ENCODE measurements at regions not wholly inside any gene's neighbourhood (a gene's known extent, or its start where the extent isn't known, plus 50 kb on each side); places are given as distances from the start of the nearest gene placed in this dataset.

GRCh38 chr13:84445776-84446175 is 563.5 kb upstream of the SLITRK1 start:
- DNase-seq: no peak
- H3K36me3 ChIP-seq: no peaks in the 10 kb centered on the region
- H3K27ac ChIP-seq: no peak overlapping the region
- H3K9ac ChIP-seq (ENCODE audit: low read depth in 2 of 2, low read length in 2 of 2): no peak overlapping the region
- H3K9me3 ChIP-seq: no peaks in the 10 kb centered on the region
- TF ChIP-seq CTCF (IDR thresholded peaks at IDR 0.05): no peak
- no peaks in the 10 kb centered on the region for H3K4me1 ChIP-seq
- intact Hi-C loops (cut with DNase I): no loop called here
- H3K4me3 ChIP-seq: no peak overlapping the region
- no peaks in the 10 kb centered on the region for H3K27me3 ChIP-seq

GRCh38 chr13:84443463-84443862 is 561.2 kb upstream of the SLITRK1 start:
- Histone ChIP-seq H3K36me3 (no peaks in the 10 kb centered on the region), H3K27me3 (no peaks in the 10 kb centered on the region), H3K27ac (no peak overlapping the region), H3K4me1 (no peaks in the 10 kb centered on the region), H3K9me3 (no peaks in the 10 kb centered on the region), H3K9ac (ENCODE audit: low read depth in 2 of 2, low read length in 2 of 2) (no peak overlapping the region), H3K4me3 (no peak overlapping the region)
- TF ChIP-seq CTCF (IDR thresholded peaks at IDR 0.05): no peak
- no peak for DNase-seq
- intact Hi-C loops (cut with DNase I): no loop called here

- no peak for DNase-seq
- intact Hi-C loops (cut with DNase I): no loop called here
- no peak for TF ChIP-seq CTCF (IDR thresholded peaks at IDR 0.05)
Observed at GRCh38 chr13:84439108-84439507, 556.8 kb upstream of the SLITRK1 start.

GRCh38 chr13:84433024-84433423 is 550.8 kb upstream of the SLITRK1 start:
- Histone ChIP-seq H3K36me3 (no peaks in the 10 kb centered on the region), H3K27me3 (no peaks in the 10 kb centered on the region), H3K27ac (no peak overlapping the region), H3K9me3 (no peaks in the 10 kb centered on the region), H3K9ac (ENCODE audit: low read depth in 2 of 2, low read length in 2 of 2) (no peak overlapping the region), H3K4me3 (no peak overlapping the region), H3K4me1 (no peaks in the 10 kb centered on the region)
- DNase-seq: no peak
- TF ChIP-seq CTCF (IDR thresholded peaks at IDR 0.05): no peak
- intact Hi-C loops (cut with DNase I): no loop called here

More at GRCh38 chr13:84439108-84439507, 556.8 kb upstream of the SLITRK1 start:
- Histone ChIP-seq H3K4me3 (no peak overlapping the region), H3K4me1 (no peaks in the 10 kb centered on the region), H3K9me3 (no peaks in the 10 kb centered on the region), H3K36me3 (no peaks in the 10 kb centered on the region), H3K9ac (ENCODE audit: low read depth in 2 of 2, low read length in 2 of 2) (no peak overlapping the region), H3K27me3 (no peaks in the 10 kb centered on the region), H3K27ac (no peak overlapping the region)

- no peaks in the 10 kb centered on the region for H3K9me3 ChIP-seq
- intact Hi-C loops (cut with DNase I): no loop called here
- H3K27me3 ChIP-seq: no peaks in the 10 kb centered on the region
- H3K4me3 ChIP-seq: no peak overlapping the region
- TF ChIP-seq CTCF (IDR thresholded peaks at IDR 0.05): no peak
- H3K9ac ChIP-seq (ENCODE audit: low read depth in 2 of 2, low read length in 2 of 2): no peak overlapping the region
- no peak for DNase-seq
- no peaks in the 10 kb centered on the region for H3K36me3 ChIP-seq
- no peaks in the 10 kb centered on the region for H3K4me1 ChIP-seq
- no peak overlapping the region for H3K27ac ChIP-seq
Observed at GRCh38 chr13:84431646-84432045, 549.4 kb upstream of the SLITRK1 start.

- Histone ChIP-seq H3K4me1 (no peaks in the 10 kb centered on the region), H3K9me3 (no peaks in the 10 kb centered on the region), H3K27me3 (no peaks in the 10 kb centered on the region), H3K4me3 (no peak overlapping the region), H3K27ac (no peak overlapping the region), H3K9ac (ENCODE audit: low read depth in 2 of 2, low read length in 2 of 2) (no peak overlapping the region), H3K36me3 (no peaks in the 10 kb centered on the region)
- no peak for TF ChIP-seq CTCF (IDR thresholded peaks at IDR 0.05)
- intact Hi-C loops (cut with DNase I): no loop called here
- DNase-seq: no peak
Observed at GRCh38 chr13:84430446-84430845, 548.2 kb upstream of the SLITRK1 start.
